HFFc6 (cell line): ENCODE measurements at regions not wholly inside any gene's neighbourhood (a gene's known extent, or its start where the extent isn't known, plus 50 kb on each side); places are given as distances from the start of the nearest gene placed in this dataset.

ENCODE experiments used
- DNase-seq: peaks from one replicate; pipeline ENCODE4 v3.0.0-alpha.2; 2018
- H3K27ac Mint-ChIP-seq: 2 replicates; pipeline ENCODE4 v1.8.0; 2020; ENCODE audit warnings: mild to moderate bottlenecking, mixed read lengths
- H3K27me3 Mint-ChIP-seq: 2 replicates; pipeline ENCODE4 v1.8.0; 2021; ENCODE audit warnings: mild to moderate bottlenecking, moderate library complexity, mixed read lengths; ENCODE audit not compliant: insufficient read depth
- H3K36me3 Mint-ChIP-seq: 2 replicates; pipeline ENCODE4 v1.8.0; 2021; ENCODE audit warnings: low read depth, mixed read lengths
- H3K4me1 Mint-ChIP-seq: 2 replicates; pipeline ENCODE4 v1.8.0; 2020; ENCODE audit warnings: low read depth, mixed read lengths
- H3K4me3 Mint-ChIP-seq: 2 replicates; pipeline ENCODE4 v1.8.0; 2020; ENCODE audit warnings: mild to moderate bottlenecking, moderate library complexity, mixed read lengths
- H3K9me3 Mint-ChIP-seq: 2 replicates; pipeline ENCODE4 v1.8.0; 2020; ENCODE audit warnings: mild to moderate bottlenecking, mixed read lengths
- CTCF ChIP-seq: fragments of 200-600 bp; sonication (generic); IDR thresholded peaks from 2 replicates; pipeline ENCODE4 v1.5.0; 2021; ENCODE audit warnings: antibody characterized with exemption, mild to moderate bottlenecking

- no peak for DNase-seq
- H3K9me3 Mint-ChIP-seq: no peaks in the 10 kb centered on the region
- no peak overlapping the region for H3K27ac Mint-ChIP-seq
- no peak for TF ChIP-seq CTCF
- no peaks in the 10 kb centered on the region for H3K36me3 Mint-ChIP-seq
- no peaks in the 10 kb centered on the region; the same call in none of the 2 replicates for H3K27me3 Mint-ChIP-seq
- H3K4me1 Mint-ChIP-seq: no peaks in the 10 kb centered on the region
- no peak overlapping the region for H3K4me3 Mint-ChIP-seq
Measured at GRCh38 chr2:18132697-18133096, 254.2 kb downstream of the KCNS3 start.

- TF ChIP-seq CTCF: no peak
- Mint-ChIP-seq H3K9me3 (no peaks in the 10 kb centered on the region), H3K4me1 (no peaks in the 10 kb centered on the region), H3K4me3 (no peak overlapping the region), H3K27me3 (no peaks in the 10 kb centered on the region; the same call in none of the 2 replicates), H3K36me3 (no peaks in the 10 kb centered on the region), H3K27ac (no peak overlapping the region)
- DNase-seq: no peak
Measured at GRCh38 chr2:18131761-18132160, 253.3 kb downstream of the KCNS3 start.

GRCh38 chr2:18129348-18129747, 250.9 kb downstream of the KCNS3 start:
- Mint-ChIP-seq H3K4me1 (no peaks in the 10 kb centered on the region), H3K27me3 (no peaks in the 10 kb centered on the region; the same call in none of the 2 replicates), H3K36me3 (no peaks in the 10 kb centered on the region), H3K27ac (no peak overlapping the region), H3K4me3 (no peak overlapping the region), H3K9me3 (no peaks in the 10 kb centered on the region)
- TF ChIP-seq CTCF: no peak
- no peak for DNase-seq

GRCh38 chr2:18125303-18125702, 246.8 kb downstream of the KCNS3 start:
- TF ChIP-seq CTCF: no peak
- no peaks in the 10 kb centered on the region for H3K4me1 Mint-ChIP-seq
- no peaks in the 10 kb centered on the region for H3K36me3 Mint-ChIP-seq
- H3K27ac Mint-ChIP-seq: no peak overlapping the region
- no peak overlapping the region for H3K4me3 Mint-ChIP-seq
- DNase-seq: no peak
- peaks cover 4% of the 10 kb centered on the region; the same call in 1 of the 2 replicates for H3K27me3 Mint-ChIP-seq
- H3K9me3 Mint-ChIP-seq: no peaks in the 10 kb centered on the region

GRCh38 chr2:18124116-18124835, 245.8 kb downstream of the KCNS3 start:
- no peaks in the 10 kb centered on the region for H3K9me3 Mint-ChIP-seq
- TF ChIP-seq CTCF: no peak
- H3K27ac Mint-ChIP-seq: no peak overlapping the region
- H3K4me3 Mint-ChIP-seq: no peak overlapping the region
- H3K4me1 Mint-ChIP-seq: peaks cover 9% of the 10 kb centered on the region; the same call in 1 of the 2 replicates
- H3K36me3 Mint-ChIP-seq: no peaks in the 10 kb centered on the region
- DNase-seq: no peak
- H3K27me3 Mint-ChIP-seq: peaks cover 4% of the 10 kb centered on the region; the same call in 1 of the 2 replicates
